B cell (primary cell): ENCODE measurements at regions not wholly inside any gene's neighbourhood (a gene's known extent, or its start where the extent isn't known, plus 50 kb on each side); places are given as distances from the start of the nearest gene placed in this dataset.

Source experiments
- CTCF ChIP-seq: fragments of 200-600 bp; IDR thresholded peaks from one replicate; pipeline ENCODE4 v1.8.0; 2022; ENCODE audit warnings: antibody characterized with exemption, mild to moderate bottlenecking
- EZH2 ChIP-seq: IDR thresholded peaks from 2 replicates; pipeline ENCODE4 v1.6.1; 2012; ENCODE audit warnings: borderline replicate concordance, low read depth, mild to moderate bottlenecking, moderate library complexity, low read length; ENCODE audit not compliant: insufficient read depth, poor library complexity, severe bottlenecking

GRCh38 chr16:64292953-64293352 is 828.9 kb downstream of the CDH11 start:
- no peak for TF ChIP-seq CTCF
- no peak for TF ChIP-seq EZH2
